ENCODE measurements at regions not wholly inside any gene's neighbourhood (a gene's known extent, or its start where the extent isn't known, plus 50 kb on each side); places are given as distances from the start of the nearest gene placed in this dataset.

GRCh38 chr6:140636271-140636907 lies 1261.9 kb upstream of the CITED2 start:
- DNase-seq: no peak

DNA sequence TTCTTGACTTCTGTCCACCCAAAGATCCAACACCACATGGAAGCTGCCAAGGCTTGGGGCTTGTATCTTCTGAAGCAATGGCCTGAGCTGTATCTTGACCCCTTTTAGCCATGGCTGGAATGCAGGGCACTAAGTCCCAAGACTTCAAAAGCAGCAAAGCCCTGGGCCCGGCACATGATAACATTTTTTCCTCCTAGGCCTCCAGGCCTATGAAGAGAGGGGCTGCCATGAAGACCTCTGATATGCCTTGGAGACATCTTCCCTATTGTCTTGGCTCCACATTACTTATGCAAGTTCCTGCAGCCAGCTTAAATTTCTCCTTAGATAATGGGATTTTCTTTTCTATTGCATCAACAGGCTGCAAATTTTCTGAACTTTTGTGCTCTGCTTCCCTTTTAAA lies 1252.6 kb upstream of the CITED2 start:
- no peak for DNase-seq

DNA sequence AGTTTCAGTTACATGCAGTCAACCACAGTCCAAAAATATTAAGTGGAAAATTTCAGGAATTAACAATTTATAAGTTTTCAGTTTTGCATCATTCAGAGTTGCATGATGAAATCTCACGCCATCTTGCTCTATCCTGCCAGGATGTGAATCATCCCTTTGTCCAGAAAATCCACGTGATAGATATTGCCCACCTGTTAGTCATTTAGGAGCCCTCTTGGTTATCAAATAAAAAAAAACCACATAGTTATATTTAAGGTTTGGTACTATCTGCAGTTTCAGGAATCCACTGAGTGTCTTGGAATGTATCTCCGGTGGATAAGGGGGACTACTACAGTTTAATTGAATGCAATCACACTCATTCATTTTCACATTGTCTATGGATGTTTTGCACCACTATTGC lies 1249.0 kb upstream of the CITED2 start:
- no peak for DNase-seq

GRCh38 chr6:140620496-140620895 lies 1246.0 kb upstream of the CITED2 start:
- DNase-seq: no peak

DNA sequence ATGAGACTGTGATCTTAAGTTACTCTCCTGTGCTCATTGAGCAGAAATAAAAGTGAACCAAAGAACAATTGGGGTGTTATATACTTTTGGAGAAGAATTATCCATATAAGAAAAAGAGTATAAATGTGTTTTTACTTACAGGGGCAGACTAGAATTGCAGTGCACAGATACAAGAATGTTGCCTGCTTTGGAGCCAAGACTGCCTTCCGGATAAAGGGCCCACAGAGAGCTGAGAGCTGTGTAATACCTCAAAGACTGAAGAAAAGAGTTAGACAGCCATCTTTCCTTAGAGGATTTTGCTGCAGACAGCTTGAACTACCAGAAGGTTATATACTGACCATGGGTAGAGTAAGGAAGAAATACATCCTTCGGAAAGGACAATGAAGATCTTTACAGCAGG lies 1235.5 kb upstream of the CITED2 start:
- no peak for DNase-seq

DNA sequence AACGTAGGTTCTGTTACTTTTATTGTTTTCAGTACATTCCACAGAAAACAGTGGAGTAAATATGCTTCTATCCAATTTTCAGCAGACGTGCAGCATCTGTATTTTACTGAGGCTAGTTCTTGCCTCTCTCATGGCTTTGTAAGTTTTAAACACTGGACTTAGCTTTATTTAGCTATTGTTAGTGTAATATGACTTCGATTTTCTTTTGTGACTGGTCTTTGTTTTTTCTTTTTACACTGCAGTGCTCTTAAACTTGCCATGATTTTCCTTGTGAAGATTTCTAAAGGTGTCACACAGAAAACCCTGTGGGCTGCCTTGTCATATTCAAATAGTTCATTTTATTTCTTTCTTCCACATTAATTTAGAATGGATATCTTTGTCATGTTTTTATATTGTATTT lies 1234.9 kb upstream of the CITED2 start:
- no peak for DNase-seq

GRCh38 chr6:140604786-140605185 lies 1230.3 kb upstream of the CITED2 start:
- no peak for DNase-seq

- no peak for DNase-seq
Observed at GRCh38 chr6:140602431-140603248, 1228.2 kb upstream of the CITED2 start.

GRCh38 chr6:140601021-140601808 lies 1226.8 kb upstream of the CITED2 start:
- DNase-seq: no peak

GRCh38 chr6:140599916-140600315 lies 1225.5 kb upstream of the CITED2 start:
- no peak for DNase-seq

- DNase-seq: no peak
Observed at GRCh38 chr6:140597181-140597580, 1222.7 kb upstream of the CITED2 start.

DNA sequence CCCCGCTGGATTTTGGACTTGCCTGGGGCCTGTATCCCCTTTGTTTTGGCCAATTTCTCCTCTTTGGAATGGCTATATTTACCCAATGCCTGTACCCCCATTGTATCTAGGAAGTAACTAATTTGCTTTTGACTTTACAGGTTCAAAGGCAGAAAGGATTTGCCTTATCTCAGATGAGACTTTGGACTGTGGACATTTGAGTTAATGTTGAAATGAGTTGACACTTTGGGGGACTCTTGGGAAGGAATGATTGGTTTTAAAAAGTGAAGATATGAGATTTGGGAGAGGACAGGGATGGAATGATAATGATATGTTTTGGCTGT lies 1220.3 kb upstream of the CITED2 start:
- no peak for DNase-seq

- DNase-seq: no peak
Observed at GRCh38 chr6:140592877-140593276, 1218.4 kb upstream of the CITED2 start.

DNA sequence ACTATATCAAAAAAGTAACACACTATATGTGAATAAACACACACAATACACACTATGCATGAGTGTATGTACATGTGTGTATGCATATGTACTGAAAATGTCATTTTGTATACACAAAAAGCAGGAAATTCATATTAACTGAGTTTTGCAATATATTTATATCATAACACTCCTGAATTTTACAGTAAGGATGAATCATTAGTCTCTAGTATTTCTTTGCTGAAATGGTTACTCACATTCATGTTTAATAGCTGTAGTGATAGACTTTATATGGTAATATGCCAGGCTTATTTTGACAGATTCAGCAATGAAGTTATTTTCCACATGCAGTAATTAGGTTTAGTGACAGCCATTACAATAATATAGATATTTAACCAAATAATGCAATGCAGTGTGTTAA lies 1216.2 kb upstream of the CITED2 start:
- no peak for DNase-seq

DNA sequence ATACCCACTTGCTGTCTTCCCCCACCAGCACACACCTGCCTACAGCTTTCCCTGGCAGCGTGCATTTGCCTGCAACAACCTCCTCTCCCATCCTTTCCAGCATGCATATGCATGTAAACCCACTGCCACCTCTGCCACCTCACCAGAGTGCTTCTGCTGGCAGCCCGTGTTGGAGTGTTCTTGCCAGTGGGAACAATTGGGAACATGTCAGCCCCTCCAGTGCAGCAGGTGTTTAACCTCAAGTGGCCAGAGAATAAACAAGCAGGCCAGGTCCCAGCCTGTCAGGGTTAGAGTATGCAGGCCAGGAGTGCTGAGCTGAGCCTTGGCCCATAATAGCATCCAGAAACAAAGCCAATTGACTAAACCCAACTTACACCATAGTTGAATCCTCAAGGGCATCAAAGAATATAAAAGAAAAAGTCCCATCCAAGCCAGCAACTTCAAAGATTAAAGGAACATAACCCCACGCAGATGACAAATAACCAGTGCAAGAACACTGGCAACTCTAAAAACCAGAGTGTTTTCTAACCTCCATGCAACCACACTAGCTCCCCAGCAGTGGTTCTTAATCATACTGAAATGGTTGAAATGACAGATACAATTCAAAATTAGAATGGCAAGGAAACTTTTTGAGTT lies 1212.1 kb upstream of the CITED2 start:
- no peak for DNase-seq

GRCh38 chr6:140581601-140582000 lies 1207.2 kb upstream of the CITED2 start:
- no peak for DNase-seq

DNA sequence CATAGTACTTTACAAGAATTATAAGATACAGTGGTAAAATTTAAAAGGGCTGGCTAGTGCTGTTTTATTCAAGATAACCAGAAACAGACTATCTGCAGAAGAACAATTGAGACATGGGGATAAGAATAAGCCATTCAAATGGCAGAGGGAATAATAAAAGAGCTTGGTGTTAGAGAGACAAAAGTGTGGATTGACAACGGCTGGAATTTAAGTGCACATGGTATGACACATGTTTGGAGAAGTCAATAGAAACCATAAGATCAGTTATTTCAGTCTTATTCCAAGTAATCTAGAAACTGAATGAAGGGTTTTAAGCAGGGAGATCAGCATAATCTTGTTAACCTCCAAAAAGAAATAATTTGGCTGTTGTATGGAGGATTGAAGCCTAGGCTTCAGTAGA lies 1205.5 kb upstream of the CITED2 start:
- no peak for DNase-seq

GRCh38 chr6:140576004-140576555 lies 1201.6 kb upstream of the CITED2 start:
- no peak for DNase-seq

DNA sequence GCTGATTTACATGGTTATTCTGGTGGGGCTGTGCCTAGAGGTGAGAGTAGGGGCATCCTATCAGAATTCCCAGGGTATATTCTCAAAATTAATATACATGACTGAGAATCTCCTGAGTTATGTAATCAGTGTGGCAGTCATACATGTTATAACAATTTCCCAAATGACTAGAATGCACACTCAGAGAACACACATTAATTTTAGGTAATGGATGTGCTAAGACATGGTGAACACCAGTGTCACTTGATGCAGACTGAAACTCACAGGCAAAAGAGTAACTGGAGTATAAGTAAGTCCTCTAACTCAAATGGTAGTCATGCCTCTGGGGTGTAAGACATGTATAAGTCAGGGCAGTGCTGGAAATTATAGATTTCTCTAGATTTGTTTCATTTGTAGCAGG lies 1198.4 kb upstream of the CITED2 start:
- DNase-seq: no peak

- DNase-seq: no peak
Observed at GRCh38 chr6:140572129-140572528, 1197.7 kb upstream of the CITED2 start.

DNA sequence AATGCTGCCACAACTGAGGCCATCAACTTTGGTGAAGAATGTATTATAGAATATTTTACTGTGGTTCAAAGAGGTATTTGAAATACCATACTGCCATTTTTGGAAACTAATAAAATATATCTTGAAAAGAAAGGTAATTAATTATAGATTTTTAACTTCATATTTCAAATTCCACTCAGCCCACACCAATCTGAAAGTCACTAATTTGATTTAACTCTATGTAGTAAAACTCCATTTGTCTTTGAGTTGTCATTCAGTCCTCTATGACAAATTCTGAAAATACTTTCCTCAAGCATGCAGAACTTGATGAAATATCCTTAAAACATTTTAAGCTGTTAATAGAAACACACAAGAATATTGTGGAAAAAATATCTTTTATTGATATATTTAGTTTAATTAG lies 1196.7 kb upstream of the CITED2 start:
- no peak for DNase-seq

GRCh38 chr6:140567466-140567865 lies 1193.0 kb upstream of the CITED2 start:
- DNase-seq: no peak

DNA sequence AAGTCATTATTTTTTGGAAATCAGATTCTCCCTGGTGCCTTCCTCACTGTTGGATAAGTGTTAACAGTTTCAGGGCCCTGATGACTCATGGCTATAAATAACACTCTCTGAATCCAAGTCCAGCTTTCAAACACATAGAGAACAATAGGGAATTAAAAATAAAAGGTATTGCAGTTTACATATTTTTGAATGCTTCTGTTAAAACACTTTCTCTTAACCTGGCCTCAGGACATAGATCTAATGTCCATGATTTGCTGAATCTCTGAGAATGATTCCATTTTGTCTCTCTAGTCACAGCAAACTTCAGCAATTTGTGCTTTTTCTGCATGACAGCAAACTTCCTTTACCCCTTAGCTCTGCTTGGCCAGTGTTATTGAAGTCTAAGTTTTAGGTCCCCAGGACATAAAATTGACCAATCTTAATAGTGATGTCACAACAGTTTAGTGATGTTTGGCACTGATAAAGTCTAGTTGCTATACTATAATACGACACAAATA lies 1192.4 kb upstream of the CITED2 start:
- DNase-seq: no peak
